ENCODE measurements at regions not wholly inside any gene's neighbourhood (a gene's known extent, or its start where the extent isn't known, plus 50 kb on each side); places are given as distances from the start of the nearest gene placed in this dataset.
A peak's percentile ranks its signal among the peaks of the same experiment; 100 is the strongest.

- Histone ChIP-seq H3K27me3 (replicated peaks in 1 of 4; ENCODE audit: control insufficient read depth in 3 of 4, extremely low read depth in 1 of 4, insufficient read depth in 3 of 4, low read length in 3 of 4) (no peaks in the 10 kb centered on the region), H4K5ac (ENCODE audit: insufficient read length, low read depth, low read length) (peak overlapping the region; percentile 64), H3K79me2 (ENCODE audit: control insufficient read depth in 1 of 2, insufficient read depth in 2 of 2, low read length in 2 of 2) (no peaks in the 10 kb centered on the region), H3K27ac (ENCODE audit: low read depth, low read length) (no peak overlapping the region), H4K8ac (ENCODE audit: extremely low read depth, insufficient read depth, low read length) (no peak overlapping the region), H3K14ac (ENCODE audit: insufficient read length) (no peak overlapping the region), H2BK15ac (ENCODE audit: low read length) (no peak overlapping the region), H2BK5ac (ENCODE audit: low read depth, low read length) (no peak overlapping the region), H3K9ac (replicated peaks in 1 of 4; ENCODE audit: extremely low read depth in 1 of 4, low read depth in 3 of 4, low read length in 3 of 4) (no peak overlapping the region), H2AK5ac (ENCODE audit: low read depth, low read length) (no peak overlapping the region), H3K4ac (replicated peaks; ENCODE audit: insufficient read length, low read depth, low read length) (no peak overlapping the region), H3K18ac (ENCODE audit: extremely low read depth, low read length) (no peak overlapping the region), H3K36me3 (ENCODE audit: control insufficient read depth in 2 of 4, insufficient read depth in 4 of 4, low read length in 3 of 4) (no peaks in the 10 kb centered on the region), H4K91ac (replicated peaks; ENCODE audit: insufficient read length, low read length) (no peak overlapping the region), H3K4me2 (ENCODE audit: insufficient read depth in 1 of 2, low read depth in 2 of 2, low read length in 2 of 2) (0 out of 4 replicates have a peak overlapping the region, but pooled peaks of 1 of the 2 experiments have one; percentile 29), H2BK20ac (ENCODE audit: low read length) (no peak overlapping the region), H3K9me3 (ENCODE audit: insufficient read depth in 2 of 2, low read depth in 1 of 2, low read length in 1 of 2) (no peaks in the 10 kb centered on the region), H2AFZ (ENCODE audit: low read length) (no peak overlapping the region), H3K23me2 (ENCODE audit: low read depth, low read length) (no peaks in the 10 kb centered on the region), H3K4me3 (ENCODE audit: extremely low read depth in 1 of 4, insufficient read depth in 2 of 4, low read depth in 3 of 4, low read length in 4 of 4) (no peak overlapping the region), H3K23ac (ENCODE audit: insufficient read length) (no peak overlapping the region), H4K20me1 (replicated peaks in 1 of 2; ENCODE audit: control insufficient read depth in 1 of 2, insufficient read depth in 2 of 2, low read length in 2 of 2) (no peaks in the 10 kb centered on the region), H2BK120ac (replicated peaks; ENCODE audit: low read depth, low read length) (no peak overlapping the region), H3K56ac (replicated peaks; ENCODE audit: insufficient read length, low read depth, low read length) (no peak overlapping the region), H3K4me1 (replicated peaks in 1 of 4; ENCODE audit: control insufficient read depth in 3 of 4, insufficient read depth in 4 of 4, low read length in 3 of 4) (peaks cover 3 to 18% (median 13%) of the 10 kb centered on the region in 4 experiments; a peak in 6 of 7 replicates), H2BK12ac (ENCODE audit: low read depth, low read length) (no peak overlapping the region), H3K79me1 (ENCODE audit: low read depth, low read length) (no peaks in the 10 kb centered on the region)
- 14% methylated on average over 3 of the region's 3 CpGs; no CpG with 5 or more reads in 1 of the 2 experiments for WGBS, 2 experiments (ENCODE audit: extremely low coverage in 1 of 2, insufficient coverage in 1 of 2, insufficient read length in 1 of 2, insufficient replicate concordance in 2 of 2, low coverage in 1 of 2, low lambda C conversion rate in 2 of 2, missing lambda C conversion rate in 1 of 2)
- ChIA-PET CTCF (ENCODE audit: partially characterized antibody) (no interaction called here), POLR2A (ENCODE audit: partially characterized antibody) (no interaction called here)
- DNase-seq (ENCODE audit: low read depth in 1 of 2, low spot score in 2 of 2) (no peak), FAIRE-seq (peak; percentile 94)
- TF ChIP-seq NANOG (IDR thresholded peaks at IDR 0.05; ENCODE audit: insufficient read depth, low read depth, low read length, poor library complexity, severe bottlenecking) (peak; percentile 59), ASH2L (IDR thresholded peaks at IDR 0.05; ENCODE audit: low read length) (no peak), JUND (IDR thresholded peaks at IDR 0.05; ENCODE audit: low read length) (no peak), POU5F1 (IDR thresholded peaks at IDR 0.05; ENCODE audit: low read depth, low read length) (peak; percentile 41; the same call in 1 of the 2 replicates), TEAD4 (IDR thresholded peaks at IDR 0.05; ENCODE audit: low read depth, low read length) (no peak), EP300 (IDR thresholded peaks at IDR 0.05; ENCODE audit: borderline replicate concordance in 1 of 2, low read depth in 2 of 2, low read length in 2 of 2) (no peak), MAFK (IDR thresholded peaks at IDR 0.05; ENCODE audit: low read depth, low read length) (no peak)
- TF ChIP-seq, protein P1, sequence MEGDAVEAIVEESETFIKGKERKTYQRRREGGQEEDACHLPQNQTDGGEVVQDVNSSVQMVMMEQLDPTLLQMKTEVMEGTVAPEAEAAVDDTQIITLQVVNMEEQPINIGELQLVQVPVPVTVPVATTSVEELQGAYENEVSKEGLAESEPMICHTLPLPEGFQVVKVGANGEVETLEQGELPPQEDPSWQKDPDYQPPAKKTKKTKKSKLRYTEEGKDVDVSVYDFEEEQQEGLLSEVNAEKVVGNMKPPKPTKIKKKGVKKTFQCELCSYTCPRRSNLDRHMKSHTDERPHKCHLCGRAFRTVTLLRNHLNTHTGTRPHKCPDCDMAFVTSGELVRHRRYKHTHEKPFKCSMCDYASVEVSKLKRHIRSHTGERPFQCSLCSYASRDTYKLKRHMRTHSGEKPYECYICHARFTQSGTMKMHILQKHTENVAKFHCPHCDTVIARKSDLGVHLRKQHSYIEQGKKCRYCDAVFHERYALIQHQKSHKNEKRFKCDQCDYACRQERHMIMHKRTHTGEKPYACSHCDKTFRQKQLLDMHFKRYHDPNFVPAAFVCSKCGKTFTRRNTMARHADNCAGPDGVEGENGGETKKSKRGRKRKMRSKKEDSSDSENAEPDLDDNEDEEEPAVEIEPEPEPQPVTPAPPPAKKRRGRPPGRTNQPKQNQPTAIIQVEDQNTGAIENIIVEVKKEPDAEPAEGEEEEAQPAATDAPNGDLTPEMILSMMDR (IDR thresholded peaks at IDR 0.05; ENCODE audit: control extremely low read depth in 1 of 3, insufficient read depth in 1 of 3, low read depth in 1 of 3, low read length in 3 of 3), result no peak
Measured at GRCh38 chr17:14513835-14514234, 213.0 kb downstream of the HS3ST3B1 start.

All from H1 (cell line).